GM12872 (cell line): ENCODE measurements at regions not wholly inside any gene's neighbourhood (a gene's known extent, or its start where the extent isn't known, plus 50 kb on each side); places are given as distances from the start of the nearest gene placed in this dataset.

Experiments used
- CTCF ChIP-seq: IDR thresholded peaks from 3 replicates; pipeline ENCODE4 v1.5.1; 2011; ENCODE audit warnings: low read depth, mild to moderate bottlenecking, low read length, moderate library complexity; ENCODE audit not compliant: insufficient read depth

GRCh38 chr12:83856803-83857202 is 1055.8 kb downstream of the SLC6A15 start:
- TF ChIP-seq CTCF, result no peak

GRCh38 chr12:83850531-83850930 is 1062.1 kb downstream of the SLC6A15 start:
- no peak for TF ChIP-seq CTCF

GRCh38 chr12:83848702-83849101 is 1063.9 kb downstream of the SLC6A15 start:
- TF ChIP-seq CTCF, result no peak

- no peak for TF ChIP-seq CTCF
These were observed 1069.1 kb downstream of the SLC6A15 start for GRCh38 chr12:83843541-83843940.

- TF ChIP-seq CTCF, result no peak
These were observed 1071.0 kb downstream of the SLC6A15 start for GRCh38 chr12:83841620-83842019.

GRCh38 chr12:83827860-83828259 is 1084.7 kb downstream of the SLC6A15 start:
- no peak for TF ChIP-seq CTCF

- TF ChIP-seq CTCF, result no peak
These were observed 1085.4 kb downstream of the SLC6A15 start for GRCh38 chr12:83827193-83827592.

GRCh38 chr12:83826112-83826511 is 1086.5 kb downstream of the SLC6A15 start:
- TF ChIP-seq CTCF, result peak; percentile 88
